Brain pericyte (primary cell): ENCODE measurements at regions not wholly inside any gene's neighbourhood (a gene's known extent, or its start where the extent isn't known, plus 50 kb on each side); places are given as distances from the start of the nearest gene placed in this dataset.

Experiments
- DNase-seq: peaks from one replicate; pipeline ENCODE4 v3.0.0-alpha.2; 2012; ENCODE audit warnings: low read depth, low spot score

GRCh38 chr1:222243902-222244301 lies 304.0 kb downstream of the HHIPL2 start:
- DNase-seq, result no peak

GRCh38 chr1:222242492-222242891 lies 305.4 kb downstream of the HHIPL2 start:
- no peak for DNase-seq

GRCh38 chr1:222241410-222241809 lies 306.5 kb downstream of the HHIPL2 start:
- no peak for DNase-seq

- DNase-seq, result no peak
Measured at GRCh38 chr1:222240536-222241181, 307.2 kb downstream of the HHIPL2 start.

GRCh38 chr1:222239130-222239529 lies 308.8 kb downstream of the HHIPL2 start:
- no peak for DNase-seq

GRCh38 chr1:222234351-222234750 lies 313.6 kb downstream of the HHIPL2 start:
- no peak for DNase-seq

- DNase-seq, result no peak
Measured at GRCh38 chr1:222233444-222234158, 314.3 kb downstream of the HHIPL2 start.

- no peak for DNase-seq
Measured at GRCh38 chr1:222232842-222233241, 315.1 kb downstream of the HHIPL2 start.

GRCh38 chr1:222229672-222230312 lies 318.1 kb downstream of the HHIPL2 start:
- DNase-seq, result no peak

GRCh38 chr1:222225316-222225691 lies 322.6 kb downstream of the HHIPL2 start:
- DNase-seq, result no peak

GRCh38 chr1:222224636-222225315 lies 323.1 kb downstream of the HHIPL2 start:
- DNase-seq, result no peak

- no peak for DNase-seq
Measured at GRCh38 chr1:222224156-222224555, 323.7 kb downstream of the HHIPL2 start.

GRCh38 chr1:222223010-222223409 lies 324.9 kb downstream of the HHIPL2 start:
- DNase-seq, result no peak

- no peak for DNase-seq
Measured at GRCh38 chr1:222216255-222216754, 331.6 kb downstream of the HHIPL2 start.

GRCh38 chr1:222210776-222211175 lies 337.1 kb downstream of the HHIPL2 start:
- DNase-seq, result no peak

- DNase-seq, result no peak
Measured at GRCh38 chr1:222204475-222204874, 343.4 kb downstream of the HHIPL2 start.

- no peak for DNase-seq
Measured at GRCh38 chr1:222202831-222203230, 345.1 kb downstream of the HHIPL2 start.

GRCh38 chr1:222196736-222197135 lies 351.2 kb downstream of the HHIPL2 start:
- DNase-seq, result no peak

GRCh38 chr1:222196288-222196687 lies 351.6 kb downstream of the HHIPL2 start:
- DNase-seq, result no peak

- DNase-seq, result no peak
Measured at GRCh38 chr1:222195857-222196256, 352.0 kb downstream of the HHIPL2 start.

GRCh38 chr1:222189218-222189617 lies 358.7 kb downstream of the HHIPL2 start:
- DNase-seq, result no peak
